ENCODE measurements at regions not wholly inside any gene's neighbourhood (a gene's known extent, or its start where the extent isn't known, plus 50 kb on each side); places are given as distances from the start of the nearest gene placed in this dataset.
"Not testable (repeated sequence)": the region's sequence is repeated elsewhere in the genome, so short reads cannot be mapped to it uniquely, and the experiment has no call there.

- no peak for DNase-seq
- no peak for TF ChIP-seq POLR2AphosphoS5 (IDR thresholded peaks at IDR 0.05)
- TF ChIP-seq CTCF (IDR thresholded peaks at IDR 0.05 in 8 of 11, conservative IDR thresholded peaks at IDR 0.05 in 3 of 11): no peak
- no peak for TF ChIP-seq POLR2A (IDR thresholded peaks at IDR 0.05)
- 79 to 84% (median 81%) methylated on average over 13 of the region's 13 CpGs for WGBS, 5 donors
These were observed 136.7 kb upstream of the ZNF746 start for GRCh38 chr7:149633976-149634945.

GRCh38 chr7:149628361-149629149 lies 130.9 kb upstream of the ZNF746 start:
- H3K9me3 ChIP-seq: not testable (repeated sequence)
- intact Hi-C loops (cut with DNase I; ENCODE audit: low total_unique reads): loop anchor here (10.0 kb wide), 2 partner anchors 124 to 204 kb away; no protein-coding TSS in a partner anchor
- DNase-seq: peak; percentile 19

More at GRCh38 chr7:149633976-149634945, 136.7 kb upstream of the ZNF746 start:
- Histone ChIP-seq H3K27ac (no peak overlapping the region), H3K9me3 (no peaks in the 10 kb centered on the region), H3K4me3 (no peak overlapping the region), H3K27me3 (replicated peaks in 1 of 7) (peaks cover 0 to 41% (median 0%) of the 10 kb centered on the region in 7 donors), H3K36me3 (no peaks in the 10 kb centered on the region), H3K4me1 (peaks cover 0 to 3% (median 0%) of the 10 kb centered on the region in 6 donors)
- intact Hi-C loops (cut with DNase I; ENCODE audit: low total_unique reads): no loop called here

GRCh38 chr7:149627911-149628310 lies 130.3 kb upstream of the ZNF746 start:
- DNase-seq: no peak

More at GRCh38 chr7:149628361-149629149, 130.9 kb upstream of the ZNF746 start:
- not testable (repeated sequence) for H3K36me3 ChIP-seq, H3K27ac ChIP-seq, H3K4me3 ChIP-seq
- Histone ChIP-seq H3K4me1 (peaks cover 5 to 20% (median 14%) of the 10 kb centered on the region in 6 donors), H3K27me3 (replicated peaks in 1 of 7) (peaks cover 0 to 14% (median 0%) of the 10 kb centered on the region in 7 donors)
- 80 to 92% (median 86%) methylated on average over 11 of the region's 11 CpGs for WGBS, 5 donors

More at GRCh38 chr7:149627911-149628310, 130.3 kb upstream of the ZNF746 start:
- TF ChIP-seq CTCF (IDR thresholded peaks at IDR 0.05 in 8 of 11, conservative IDR thresholded peaks at IDR 0.05 in 3 of 11): no peak
- no peak for TF ChIP-seq POLR2AphosphoS5 (IDR thresholded peaks at IDR 0.05)
- no peak for TF ChIP-seq POLR2A (IDR thresholded peaks at IDR 0.05)
- Histone ChIP-seq H3K9me3 (no peaks in the 10 kb centered on the region), H3K36me3 (no peaks in the 10 kb centered on the region), H3K4me1 (peaks cover 12 to 26% (median 21%) of the 10 kb centered on the region in 6 donors), H3K27me3 (replicated peaks in 1 of 7) (peaks cover 0 to 9% (median 0%) of the 10 kb centered on the region in 7 donors), H3K27ac (no peak overlapping the region), H3K4me3 (no peak overlapping the region)
- intact Hi-C loops (cut with DNase I; ENCODE audit: low total_unique reads): loop anchor here (10.0 kb wide), 2 partner anchors 123 to 203 kb away; no protein-coding TSS in a partner anchor
- 65 to 80% (median 72%) methylated on average over 3 of the region's 3 CpGs for WGBS, 5 donors

Measured in spleen (tissue), 11 donors.